Naive thymus-derived CD4-positive, alpha-beta T cell (primary cell): ENCODE measurements at regions not wholly inside any gene's neighbourhood (a gene's known extent, or its start where the extent isn't known, plus 50 kb on each side); places are given as distances from the start of the nearest gene placed in this dataset.

Source experiments
- ATAC-seq: fragments of 150-1000 bp; cut with Tn5 transposase; 2 replicates; pipeline ENCODE4 v1.10.0; 2021; ENCODE audit warnings: mild to moderate bottlenecking, moderate library complexity
- CTCF ChIA-PET: fragments of 350-600 bp; sonication (Branson Sonifier 250); formaldehyde crosslinking; loops from one replicate; lab custom pipeline; 2021; ENCODE audit warnings: antibody characterized with exemption; lab: Charles Lee
- POLR2A ChIA-PET: fragments of 350-600 bp; sonication (Branson Sonifier 250); formaldehyde crosslinking; loops from one replicate; lab custom pipeline; 2021; ENCODE audit warnings: antibody characterized with exemption, inconsistent platforms; lab: Charles Lee
- DNase-seq, 9 donors: peaks; one replicate each; pipeline versions ENCODE4 v3.0.0 to v3.0.0-alpha.2; 2020 to 2022; ENCODE audit warnings: mixed read lengths in 1 of 9
- H3K27ac ChIP-seq: one replicate; pipeline ENCODE4 v1.7.0; 2013; ENCODE audit warnings: mild to moderate bottlenecking, low read depth, low read length, moderate library complexity
- H3K27me3 ChIP-seq, 2 donors: one replicate each; pipeline ENCODE4 v1.7.0; 2013; ENCODE audit warnings: low read length in 2 of 2, mild to moderate bottlenecking in 2 of 2, moderate library complexity in 2 of 2; ENCODE audit not compliant: control insufficient read depth in 2 of 2, insufficient read depth in 2 of 2
- H3K36me3 ChIP-seq, 3 experiments: 1 replicate in 2 of 3; 2 replicates in 1 of 3; pipeline ENCODE4 v1.7.0; 2013; ENCODE audit warnings: low read length in 3 of 3, mild to moderate bottlenecking in 3 of 3, moderate library complexity in 1 of 3; ENCODE audit not compliant: insufficient read depth in 3 of 3, control insufficient read depth in 2 of 3
- H3K4me1 ChIP-seq, 2 donors: one replicate each; pipeline ENCODE4 v1.7.0; 2013; ENCODE audit warnings: low read length in 2 of 2, mild to moderate bottlenecking in 2 of 2, moderate library complexity in 1 of 2; ENCODE audit not compliant: control insufficient read depth in 2 of 2, insufficient read depth in 2 of 2
- H3K4me3 ChIP-seq: 2 replicates; pipeline ENCODE4 v1.7.0; 2013; ENCODE audit warnings: mild to moderate bottlenecking, low read length
- H3K9me3 ChIP-seq, 3 experiments: 1 replicate in 2 of 3; 2 replicates in 1 of 3; pipeline ENCODE4 v1.7.0; 2013; ENCODE audit warnings: low read length in 3 of 3; ENCODE audit not compliant: control insufficient read depth in 2 of 3
- H3K27ac Mint-ChIP-seq, 9 donors: one replicate each; pipeline ENCODE4 v1.8.0; 2020 to 2022; ENCODE audit warnings: mixed read lengths in 9 of 9, mild to moderate bottlenecking in 8 of 9, moderate library complexity in 5 of 9, inconsistent platforms in 2 of 9
- H3K27me3 Mint-ChIP-seq, 5 donors: one replicate each; pipeline ENCODE4 v1.8.0; 2021 to 2022; ENCODE audit warnings: mixed read lengths in 5 of 5, mild to moderate bottlenecking in 1 of 5
- H3K36me3 Mint-ChIP-seq, 5 donors: one replicate each; pipeline ENCODE4 v1.8.0; 2020 to 2022; ENCODE audit warnings: mixed read lengths in 5 of 5, mild to moderate bottlenecking in 3 of 5, inconsistent platforms in 1 of 5
- H3K4me1 Mint-ChIP-seq, 7 donors: one replicate each; pipeline ENCODE4 v1.8.0; 2020 to 2022; ENCODE audit warnings: mixed read lengths in 7 of 7, mild to moderate bottlenecking in 3 of 7, inconsistent platforms in 1 of 7
- H3K4me3 Mint-ChIP-seq, 10 donors: one replicate each; pipeline ENCODE4 v1.8.0; 2020 to 2022; ENCODE audit warnings: mild to moderate bottlenecking in 10 of 10, mixed read lengths in 10 of 10, moderate library complexity in 6 of 10, inconsistent platforms in 2 of 10
- H3K9me3 Mint-ChIP-seq, 11 donors: one replicate each; pipeline ENCODE4 v1.8.0; 2020 to 2022; ENCODE audit warnings: mixed read lengths in 11 of 11, mild to moderate bottlenecking in 4 of 11, inconsistent platforms in 1 of 11, moderate library complexity in 1 of 11
- intact Hi-C, 2 donors: fragments of 100-400 bp; cut with micrococcal nuclease; formaldehyde crosslinking; loops; one replicate each; pipeline ENCODE4 v1.15.1; 2023

DNA sequence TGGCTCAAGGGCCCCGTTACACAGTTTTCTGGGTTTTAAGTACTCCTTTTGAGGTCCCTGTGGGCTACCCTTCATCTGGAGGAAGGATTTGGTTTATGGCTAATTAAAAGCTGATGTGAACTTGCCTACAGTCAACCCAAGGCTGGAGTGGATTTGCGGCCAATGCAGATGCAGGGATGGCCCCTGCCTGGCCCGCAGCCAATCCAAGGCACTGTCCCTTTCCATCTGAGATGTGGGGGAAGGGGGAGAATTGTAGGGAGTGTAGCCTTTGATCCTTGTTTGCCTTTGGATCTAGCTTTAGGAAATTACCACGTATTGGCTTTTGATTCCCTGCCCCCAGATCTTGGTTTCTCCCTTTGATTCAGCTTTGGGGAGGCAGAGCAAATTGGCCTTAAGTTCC is 128.0 kb upstream of the GGTLC1 start:
- H3K4me3 Mint-ChIP-seq, result no peak overlapping the region
- H3K36me3 Mint-ChIP-seq, result no peaks in the 10 kb centered on the region
- peaks cover 0 to 2% (median 0%) of the 10 kb centered on the region in 7 donors for H3K4me1 Mint-ChIP-seq
- CTCF ChIA-PET, result no interaction called here
- intact Hi-C loops, result no loop called here
- POLR2A ChIA-PET, result interaction anchor here (0.6 kb wide), 1 partner anchor 72 kb away, joined by 3 read pairs; no protein-coding TSS in a partner anchor
- DNase-seq (no peak), ATAC-seq (no peak)
- H3K4me1 ChIP-seq, result no peaks in the 10 kb centered on the region
- H3K36me3 ChIP-seq, result no peaks in the 10 kb centered on the region
- H3K4me3 ChIP-seq, result no peak overlapping the region
- no peak overlapping the region for H3K27ac ChIP-seq
- no peaks in the 10 kb centered on the region for H3K9me3 ChIP-seq
- no peak overlapping the region for H3K27ac Mint-ChIP-seq
- H3K27me3 Mint-ChIP-seq, result peaks cover 3 to 12% (median 10%) of the 10 kb centered on the region in 5 donors
- no peaks in the 10 kb centered on the region for H3K9me3 Mint-ChIP-seq
- no peaks in the 10 kb centered on the region for H3K27me3 ChIP-seq

DNA sequence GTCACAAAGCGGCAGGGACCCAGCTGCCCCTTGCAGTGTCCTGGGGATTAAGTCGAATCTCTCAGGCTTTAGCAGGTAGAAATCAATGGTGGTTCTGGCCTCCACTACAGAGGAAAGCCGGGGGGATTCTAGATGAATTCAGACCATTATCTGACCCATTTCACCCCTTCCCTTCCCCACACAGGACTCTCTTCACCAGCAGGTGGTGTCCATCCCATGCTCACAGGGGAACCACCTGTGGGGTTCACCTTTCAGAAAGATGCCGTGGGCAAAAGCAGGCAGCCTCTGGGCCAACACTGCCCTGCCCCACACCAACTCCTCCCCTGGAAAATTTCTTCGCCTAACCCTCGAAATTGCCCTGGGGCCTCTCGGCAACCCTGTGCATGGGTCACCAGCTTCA is 123.8 kb upstream of the GGTLC1 start:
- Histone ChIP-seq H3K36me3 (no peaks in the 10 kb centered on the region), H3K4me1 (peaks cover 0 to 6% of the 10 kb centered on the region in 2 donors), H3K9me3 (no peaks in the 10 kb centered on the region), H3K4me3 (no peak overlapping the region), H3K27ac (no peak overlapping the region), H3K27me3 (no peaks in the 10 kb centered on the region)
- ATAC-seq (no peak), DNase-seq (no peak)
- no peak overlapping the region for H3K27ac Mint-ChIP-seq
- no peaks in the 10 kb centered on the region for H3K36me3 Mint-ChIP-seq
- H3K4me3 Mint-ChIP-seq, result no peak overlapping the region
- CTCF ChIA-PET, result no interaction called here
- H3K9me3 Mint-ChIP-seq, result no peaks in the 10 kb centered on the region
- H3K4me1 Mint-ChIP-seq, result peaks cover 0 to 2% (median 0%) of the 10 kb centered on the region in 7 donors
- POLR2A ChIA-PET, result no interaction called here
- peaks cover 0 to 5% (median 3%) of the 10 kb centered on the region in 5 donors for H3K27me3 Mint-ChIP-seq
- intact Hi-C loops, result no loop called here

DNA sequence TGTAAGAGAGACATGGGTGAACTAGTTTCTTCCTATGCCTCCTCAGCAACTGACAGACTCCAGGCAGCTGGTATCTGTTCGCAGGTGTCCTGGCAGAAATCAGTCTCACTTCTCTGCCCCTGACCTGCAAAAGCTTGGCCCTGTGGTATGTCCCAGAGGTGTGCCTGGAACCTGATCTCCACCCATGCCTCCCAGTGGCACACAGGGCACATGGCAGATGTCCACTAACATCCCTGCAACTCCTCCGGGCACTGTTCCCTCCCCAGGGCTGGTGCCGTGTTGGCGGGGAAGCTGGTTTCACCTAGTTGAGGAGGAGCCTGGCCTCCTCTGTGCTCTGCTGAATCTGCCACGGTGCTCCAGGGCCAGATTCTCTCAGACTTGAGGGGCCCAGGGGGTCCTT is 123.3 kb upstream of the GGTLC1 start:
- intact Hi-C loops, result no loop called here
- no peak overlapping the region for H3K27ac Mint-ChIP-seq

DNA sequence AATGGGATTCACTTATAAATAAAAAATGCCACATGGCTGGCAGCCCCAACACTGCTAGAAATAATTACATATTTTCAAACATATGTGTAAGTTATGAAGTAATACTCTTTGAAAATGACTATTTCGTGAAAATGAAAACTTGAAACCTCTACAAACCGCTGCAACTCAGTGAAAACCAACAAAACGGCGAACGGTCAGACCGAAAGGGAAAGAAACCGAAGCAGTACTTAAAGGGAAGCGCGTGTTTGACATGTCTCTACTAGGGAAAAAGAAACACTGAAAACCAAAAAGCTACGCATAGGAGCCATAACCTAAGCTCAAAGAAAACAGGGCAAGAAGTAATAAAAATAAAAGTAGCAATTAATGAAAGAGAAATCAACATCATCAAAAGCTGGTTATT is 121.0 kb upstream of the GGTLC1 start:
- H3K9me3 ChIP-seq, result no peaks in the 10 kb centered on the region
- no peak overlapping the region for H3K27ac ChIP-seq
- intact Hi-C loops, result loop anchor here in 1 of 2 donors (10.0 kb wide), 1 partner anchor 675 kb away; no protein-coding TSS in a partner anchor
- POLR2A ChIA-PET, result no interaction called here
- H3K36me3 Mint-ChIP-seq, result no peaks in the 10 kb centered on the region
- H3K4me3 ChIP-seq, result no peak overlapping the region
- no peak for ATAC-seq
- H3K36me3 ChIP-seq, result no peaks in the 10 kb centered on the region
- CTCF ChIA-PET, result no interaction called here
- H3K27me3 ChIP-seq, result no peaks in the 10 kb centered on the region
- H3K27me3 Mint-ChIP-seq, result peaks cover 0 to 8% (median 5%) of the 10 kb centered on the region in 5 donors
- H3K4me1 ChIP-seq, result peaks cover 0 to 6% of the 10 kb centered on the region in 2 donors
- H3K27ac Mint-ChIP-seq, result no peak overlapping the region
- H3K4me1 Mint-ChIP-seq, result peaks cover 0 to 2% (median 0%) of the 10 kb centered on the region in 7 donors
- H3K4me3 Mint-ChIP-seq, result peak overlapping the region in 1 of 10 donors; percentile 2
- no peak for DNase-seq
- no peaks in the 10 kb centered on the region for H3K9me3 Mint-ChIP-seq

More for the DNA sequence above, 123.3 kb upstream of the GGTLC1 start:
- Mint-ChIP-seq H3K36me3 (no peaks in the 10 kb centered on the region), H3K9me3 (no peaks in the 10 kb centered on the region), H3K27me3 (peaks cover 0 to 5% (median 4%) of the 10 kb centered on the region in 5 donors), H3K4me3 (no peak overlapping the region), H3K4me1 (peaks cover 0 to 2% (median 0%) of the 10 kb centered on the region in 7 donors)
- Histone ChIP-seq H3K4me3 (no peak overlapping the region), H3K36me3 (no peaks in the 10 kb centered on the region), H3K9me3 (no peaks in the 10 kb centered on the region), H3K4me1 (peaks cover 0 to 6% of the 10 kb centered on the region in 2 donors), H3K27me3 (no peaks in the 10 kb centered on the region), H3K27ac (no peak overlapping the region)
- no peak for DNase-seq
- POLR2A ChIA-PET, result no interaction called here
- CTCF ChIA-PET, result no interaction called here
- ATAC-seq, result no peak

DNA sequence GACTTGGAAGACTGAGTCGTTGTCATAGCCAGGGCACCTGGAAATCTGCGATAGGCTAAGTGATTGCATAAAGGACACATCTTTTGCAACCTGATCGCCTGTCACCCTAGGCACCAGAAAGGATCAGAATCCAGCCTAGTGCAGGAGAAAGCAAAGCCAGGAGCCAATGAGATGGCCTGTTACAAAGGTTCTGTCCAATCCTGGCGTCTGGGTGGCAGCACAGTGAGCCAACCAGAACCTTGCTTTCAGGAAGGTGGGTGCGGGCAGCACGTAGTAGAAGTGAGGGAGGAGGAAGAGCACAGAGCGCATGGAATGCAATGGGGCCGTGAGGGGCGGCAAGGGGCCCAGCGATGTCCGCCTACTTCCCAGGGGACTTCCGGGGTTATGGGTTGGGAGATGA is 120.4 kb upstream of the GGTLC1 start:
- intact Hi-C loops, result loop anchor here in 1 of 2 donors (10.0 kb wide), 1 partner anchor 676 kb away; no protein-coding TSS in a partner anchor
- peak; percentile 78 for ATAC-seq

DNA sequence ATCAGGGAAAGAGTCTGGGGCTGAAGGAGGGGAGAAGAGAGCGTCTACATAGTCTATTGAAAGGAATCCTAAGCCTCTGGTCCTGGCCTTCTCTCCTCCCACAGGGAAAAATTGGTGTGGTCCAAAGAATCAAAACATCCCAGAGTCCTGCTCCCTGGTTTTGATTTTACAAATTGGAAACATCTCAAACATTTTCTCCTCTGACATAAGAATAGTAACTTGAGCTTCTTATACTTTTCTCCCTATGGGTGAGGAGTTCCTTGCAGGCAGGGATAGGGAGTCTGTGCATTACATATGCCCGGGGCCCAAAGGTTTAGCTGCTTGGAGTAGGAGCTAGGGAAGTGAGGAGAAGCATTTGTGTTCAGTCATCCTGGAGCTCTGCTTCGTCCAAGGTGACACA is 120.0 kb upstream of the GGTLC1 start:
- H3K36me3 Mint-ChIP-seq, result no peaks in the 10 kb centered on the region
- no peak overlapping the region for H3K27ac ChIP-seq
- ATAC-seq, result no peak
- peaks cover 0 to 2% (median 0%) of the 10 kb centered on the region in 7 donors for H3K4me1 Mint-ChIP-seq
- H3K36me3 ChIP-seq, result no peaks in the 10 kb centered on the region
- ChIA-PET POLR2A (no interaction called here), CTCF (no interaction called here)
- H3K9me3 ChIP-seq, result no peaks in the 10 kb centered on the region
- H3K27me3 ChIP-seq, result no peaks in the 10 kb centered on the region
- peaks cover 0 to 8% (median 5%) of the 10 kb centered on the region in 5 donors for H3K27me3 Mint-ChIP-seq
- no peak for DNase-seq
- H3K4me3 Mint-ChIP-seq, result no peak overlapping the region
- no peak overlapping the region for H3K4me3 ChIP-seq
- no peaks in the 10 kb centered on the region for H3K9me3 Mint-ChIP-seq
- H3K27ac Mint-ChIP-seq, result no peak overlapping the region
- peaks cover 0 to 6% of the 10 kb centered on the region in 2 donors for H3K4me1 ChIP-seq
- intact Hi-C loops, result loop anchor here in 1 of 2 donors (10.0 kb wide), 1 partner anchor 676 kb away; no protein-coding TSS in a partner anchor

More for the DNA sequence above, 120.4 kb upstream of the GGTLC1 start:
- Histone ChIP-seq H3K4me1 (peaks cover 0 to 6% of the 10 kb centered on the region in 2 donors), H3K36me3 (no peaks in the 10 kb centered on the region), H3K9me3 (no peaks in the 10 kb centered on the region), H3K27me3 (no peaks in the 10 kb centered on the region), H3K27ac (no peak overlapping the region), H3K4me3 (no peak overlapping the region)
- CTCF ChIA-PET, result no interaction called here
- Mint-ChIP-seq H3K9me3 (no peaks in the 10 kb centered on the region), H3K27ac (no peak overlapping the region), H3K27me3 (peaks cover 0 to 8% (median 5%) of the 10 kb centered on the region in 5 donors), H3K36me3 (no peaks in the 10 kb centered on the region), H3K4me3 (no peak overlapping the region), H3K4me1 (peaks cover 0 to 2% (median 0%) of the 10 kb centered on the region in 7 donors)
- no peak for DNase-seq
- POLR2A ChIA-PET, result no interaction called here
